Ovary (tissue), 7 donors: ENCODE measurements at regions not wholly inside any gene's neighbourhood (a gene's known extent, or its start where the extent isn't known, plus 50 kb on each side); places are given as distances from the start of the nearest gene placed in this dataset.

Source experiments
- DNase-seq, 5 donors: peaks; one replicate each; pipeline ENCODE4 v3.0.0-alpha.2; 2019 to 2020
- H3K27ac ChIP-seq, 2 donors: fragments of 200-600 bp; one replicate each; pipeline versions ENCODE4 v1.5.1 to v1.8.0; 2019 to 2022
- H3K27me3 ChIP-seq: fragments of 200-600 bp; one replicate; pipeline ENCODE4 v1.8.0; 2022
- H3K36me3 ChIP-seq: fragments of 200-600 bp; sonication (generic); one replicate; pipeline ENCODE4 v1.5.1; 2019
- H3K4me1 ChIP-seq: one replicate; pipeline ENCODE4 v1.8.1; 2013; ENCODE audit warnings: mild to moderate bottlenecking, moderate library complexity; ENCODE audit not compliant: insufficient read depth
- H3K4me3 ChIP-seq: fragments of 200-600 bp; sonication (generic); one replicate; pipeline ENCODE4 v1.5.1; 2017
- H3K9me3 ChIP-seq, 2 donors: fragments of 200-600 bp in 1 of 2; sonication (generic) in 1 of 2; one replicate each; pipeline versions ENCODE4 v1.5.1 to v1.8.1; 2013 to 2019; ENCODE audit warnings: mild to moderate bottlenecking in 1 of 2, moderate library complexity in 1 of 2
- CTCF ChIP-seq, 3 donors: fragments of 450-650 bp in 2 of 3; fragments of 200-600 bp in 1 of 3; IDR thresholded peaks; one replicate each; pipeline versions ENCODE4 v1.5.1 to v1.8.0; 2016 to 2022; ENCODE audit warnings: antibody characterized with exemption in 3 of 3, mild to moderate bottlenecking in 1 of 3
- EP300 ChIP-seq: sonication (generic); formaldehyde crosslinking; IDR thresholded peaks from one replicate; pipeline ENCODE4 v1.6.1; 2017; ENCODE audit warnings: antibody characterized with exemption
- POLR2A ChIP-seq: fragments of 450-650 bp; IDR thresholded peaks from one replicate; pipeline ENCODE4 v1.6.1; 2017; ENCODE audit warnings: antibody characterized with exemption, mild to moderate bottlenecking, moderate library complexity
- WGBS, 3 donors: extraction: QIAGEN DNeasy Blood & Tissue Kit in 1 of 3; methylation state at CpG; one replicate each; pipeline versions ENCODE4 v1.1.5 to v1.1.7; 2013 to 2017; 5-methylcytosine and 5-hydroxymethylcytosine counted together
- intact Hi-C, 4 donors: fragments of 100-400 bp; cut with DNase I; formaldehyde crosslinking; loops; one replicate each; pipeline versions ENCODE4 v1.11.0 to v1.15.1; 2022 to 2023
- donor health status: DM: no; HTN: no; CAD: no; lungs with moderate emphysema.
- donor health status: DM: no; HTN: no; CAD: no.
- donor health status: Bipolar disorder and iron deficiency.
- donor health status: DM: no; HTN: no; CAD: no.
- donor health status: DM: yes; HTN: yes; CAD: no.

DNA sequence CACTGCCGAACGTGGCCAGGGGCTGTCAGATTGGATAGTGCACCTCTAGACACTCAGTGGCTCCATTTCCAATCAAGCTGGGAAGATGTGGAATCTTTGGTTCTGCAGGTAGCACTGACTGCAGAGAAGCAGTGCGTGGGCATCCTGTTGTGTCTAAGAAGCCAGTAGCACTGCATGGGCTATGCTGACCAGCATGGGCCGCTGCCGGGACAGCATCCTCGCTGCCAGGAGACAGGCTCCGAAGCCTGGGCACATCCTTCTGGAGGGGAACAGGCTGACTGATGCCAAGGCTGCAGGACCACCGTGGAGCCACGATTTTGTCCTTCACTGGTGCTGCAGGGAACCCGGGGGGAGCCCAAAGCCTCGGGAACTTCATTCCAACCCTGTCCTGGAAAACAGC is 649.4 kb downstream of the NPHP4 start:
- 61 to 83% (median 65%) methylated on average over 11 of the region's 11 CpGs for WGBS, 3 donors
- no peaks in the 10 kb centered on the region for H3K36me3 ChIP-seq
- H3K27me3 ChIP-seq = no peaks in the 10 kb centered on the region
- no peaks in the 10 kb centered on the region for H3K4me1 ChIP-seq
- no peak for TF ChIP-seq EP300
- TF ChIP-seq CTCF (IDR thresholded peaks at IDR 0.05) = no peak
- no peak for TF ChIP-seq POLR2A
- no peaks in the 10 kb centered on the region for H3K9me3 ChIP-seq
- no peak overlapping the region for H3K4me3 ChIP-seq
- intact Hi-C loops = no loop called here
- DNase-seq = no peak
- H3K27ac ChIP-seq = no peak overlapping the region

- TF ChIP-seq POLR2A (no peak), CTCF (IDR thresholded peaks at IDR 0.05) (no peak), EP300 (no peak)
- DNase-seq = no peak
- Histone ChIP-seq H3K27me3 (no peaks in the 10 kb centered on the region), H3K36me3 (no peaks in the 10 kb centered on the region), H3K4me3 (no peak overlapping the region), H3K4me1 (no peaks in the 10 kb centered on the region), H3K9me3 (no peaks in the 10 kb centered on the region), H3K27ac (no peak overlapping the region)
- 74 to 83% (median 77%) methylated on average over 8 of the region's 8 CpGs for WGBS, 3 donors
- intact Hi-C loops = no loop called here
These were observed 650.1 kb downstream of the NPHP4 start for GRCh38 chr1:5342172-5342571.

GRCh38 chr1:5341471-5341870 is 650.8 kb downstream of the NPHP4 start:
- Histone ChIP-seq H3K27me3 (no peaks in the 10 kb centered on the region), H3K4me3 (no peak overlapping the region), H3K9me3 (no peaks in the 10 kb centered on the region), H3K27ac (no peak overlapping the region), H3K36me3 (no peaks in the 10 kb centered on the region), H3K4me1 (no peaks in the 10 kb centered on the region)
- WGBS, 3 donors = 51 to 63% (median 57%) methylated on average over 3 of the region's 3 CpGs
- no peak for DNase-seq
- TF ChIP-seq CTCF (IDR thresholded peaks at IDR 0.05) = no peak
- no peak for TF ChIP-seq POLR2A
- no peak for TF ChIP-seq EP300
- intact Hi-C loops = no loop called here

- DNase-seq = no peak
- Histone ChIP-seq H3K27me3 (no peaks in the 10 kb centered on the region), H3K4me3 (no peak overlapping the region), H3K4me1 (no peaks in the 10 kb centered on the region), H3K27ac (no peak overlapping the region), H3K36me3 (no peaks in the 10 kb centered on the region), H3K9me3 (no peaks in the 10 kb centered on the region)
- intact Hi-C loops = no loop called here
- TF ChIP-seq EP300 (no peak), POLR2A (no peak), CTCF (IDR thresholded peaks at IDR 0.05) (no peak)
- 72 to 85% (median 81%) methylated on average over 8 of the region's 8 CpGs for WGBS, 3 donors
These were observed 651.6 kb downstream of the NPHP4 start for GRCh38 chr1:5340560-5341130.
